ENCODE measurements at regions not wholly inside any gene's neighbourhood (a gene's known extent, or its start where the extent isn't known, plus 50 kb on each side); places are given as distances from the start of the nearest gene placed in this dataset.
"Not testable (repeated sequence)": the region's sequence is repeated elsewhere in the genome, so short reads cannot be mapped to it uniquely, and the experiment has no call there.

GRCh38 chr20:48236000-48236970, 451.0 kb upstream of the SULF2 start:
- DNase-seq (ENCODE audit: low read depth): no peak

DNA sequence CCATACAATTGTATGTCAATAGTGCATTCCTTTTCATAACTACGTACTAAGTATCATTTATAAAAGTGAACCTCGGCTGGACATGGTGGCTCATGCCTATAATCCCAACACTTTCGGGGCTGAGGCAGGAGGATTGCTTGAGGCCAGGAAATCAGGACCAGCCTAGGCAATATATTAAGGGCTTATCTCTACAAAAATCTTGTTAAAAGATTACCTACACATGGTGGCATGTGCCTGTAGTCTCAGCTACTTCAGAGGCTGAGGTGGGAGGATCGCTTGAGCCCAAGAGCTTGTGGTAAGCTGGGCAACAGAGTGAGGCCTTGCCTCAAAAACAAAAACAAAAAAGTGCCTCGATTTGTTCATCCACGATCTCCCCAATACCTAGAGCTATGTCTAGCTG, 449.7 kb upstream of the SULF2 start:
- DNase-seq (ENCODE audit: low read depth): no peak

DNA sequence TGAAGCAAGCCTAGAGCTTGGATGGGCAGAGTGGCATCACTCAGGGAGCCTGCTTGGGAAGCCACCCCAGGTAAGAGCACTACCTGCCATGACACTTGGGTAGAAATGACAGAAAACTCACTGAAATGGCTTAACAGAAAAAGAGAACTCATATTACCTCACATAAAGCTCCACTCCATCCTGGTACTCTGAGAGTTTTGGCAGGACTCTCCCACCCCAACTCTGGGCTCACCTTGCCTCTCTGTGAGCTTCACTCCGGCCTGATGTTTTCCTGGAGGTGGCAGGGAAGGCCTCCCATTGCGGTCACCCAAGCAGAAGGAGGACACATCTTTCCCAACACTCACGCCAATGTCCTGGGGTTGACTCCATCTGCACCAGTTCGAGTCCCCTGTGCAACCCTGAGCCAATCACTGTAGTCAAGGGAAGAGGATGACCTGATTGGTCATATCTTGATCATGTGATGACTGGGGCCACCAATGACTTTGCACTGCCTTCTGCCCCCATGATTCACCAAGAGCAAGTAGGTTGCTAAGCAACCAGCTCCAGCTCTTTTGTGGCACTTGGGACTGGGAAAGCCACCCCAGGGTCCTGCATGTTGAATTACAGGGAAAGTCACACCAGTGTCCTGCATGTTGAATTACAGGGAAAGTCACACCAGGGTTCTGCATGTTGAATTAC, 446.1 kb upstream of the SULF2 start:
- DNase-seq (ENCODE audit: low read depth): no peak

DNA sequence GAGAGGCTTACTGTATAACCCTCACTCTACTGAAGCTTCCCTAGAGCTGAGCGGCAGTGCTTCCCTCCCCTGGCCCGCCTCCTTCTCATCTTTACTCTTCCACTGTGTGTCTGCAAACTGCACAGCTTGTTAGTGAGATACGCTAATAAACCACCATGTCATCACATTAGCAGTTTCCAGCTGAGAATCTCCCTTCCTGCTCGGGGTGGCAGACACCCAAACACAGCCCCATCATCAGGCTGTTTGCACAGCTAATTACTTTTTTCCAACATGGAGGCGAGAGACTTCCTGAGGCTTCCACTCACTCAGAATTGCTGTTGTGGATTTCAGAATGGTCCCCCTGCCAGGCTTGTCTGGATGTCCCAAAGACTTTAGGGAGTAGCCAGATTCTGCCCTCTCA, 444.9 kb upstream of the SULF2 start:
- DNase-seq (ENCODE audit: low read depth): no peak

DNA sequence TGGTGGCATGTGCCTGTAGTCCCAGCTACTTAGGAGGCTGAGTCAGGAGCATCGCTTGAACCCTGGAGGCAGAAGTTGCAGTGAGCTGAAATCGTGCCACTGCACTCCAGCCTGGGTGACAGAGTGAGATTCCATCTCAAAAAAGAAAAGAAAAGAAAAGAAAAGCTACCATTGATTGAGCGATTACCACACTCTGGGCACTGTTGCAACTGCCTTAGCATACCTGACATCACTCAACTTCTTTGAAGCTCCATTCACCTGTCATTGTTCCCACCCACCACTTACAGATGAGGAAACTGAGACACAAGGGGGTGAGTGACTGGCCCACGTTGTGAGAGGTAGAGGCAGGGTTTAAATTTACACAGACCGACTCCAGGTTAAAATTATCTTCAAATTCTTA, 442.1 kb upstream of the SULF2 start:
- no peak for DNase-seq (ENCODE audit: low read depth)

DNA sequence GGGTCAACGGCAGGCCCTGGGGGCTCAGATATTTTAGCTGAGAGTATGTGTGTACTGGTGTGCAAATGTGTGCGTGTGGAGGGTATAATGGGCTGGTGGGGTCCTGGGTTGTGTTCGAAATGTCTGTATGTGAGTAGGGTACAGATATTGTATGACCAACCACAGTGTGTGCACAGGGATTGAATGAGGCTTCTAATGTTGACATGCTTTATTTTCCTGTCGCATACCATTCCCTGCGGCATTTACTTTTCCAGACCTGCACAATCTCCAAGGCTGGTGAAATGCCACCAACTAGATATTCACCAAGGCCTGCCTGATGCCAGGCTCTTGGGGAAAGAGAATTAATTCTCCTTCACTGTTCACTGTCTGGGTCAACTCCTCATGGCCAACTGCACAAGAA, 441.4 kb upstream of the SULF2 start:
- no peak for DNase-seq (ENCODE audit: low read depth)

DNA sequence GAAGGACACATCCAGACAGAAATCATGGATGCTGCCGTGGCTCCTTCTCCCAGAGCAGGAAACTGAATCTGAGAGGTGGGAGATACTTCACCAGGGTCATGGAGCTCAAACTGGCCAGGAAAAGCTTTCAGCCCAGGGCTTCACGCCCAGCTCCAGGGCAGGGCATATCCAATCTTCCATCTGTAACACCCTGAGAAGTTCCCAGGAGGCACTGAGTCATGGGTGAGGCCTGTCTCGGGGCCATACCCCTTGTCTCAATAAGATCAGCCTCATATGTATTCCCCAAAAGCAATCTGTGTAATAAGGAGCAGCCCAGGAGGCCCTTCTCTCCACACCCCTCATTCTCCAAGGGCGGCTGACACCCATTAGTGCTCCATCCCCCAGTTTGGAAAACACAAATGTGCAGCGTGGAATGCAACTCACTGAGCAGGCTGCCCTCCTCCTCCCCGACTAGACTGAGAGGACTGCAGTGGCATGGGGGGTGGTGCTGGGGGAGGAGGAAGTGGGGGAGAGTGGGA, 439.3 kb upstream of the SULF2 start:
- no peak for DNase-seq (ENCODE audit: low read depth)

DNA sequence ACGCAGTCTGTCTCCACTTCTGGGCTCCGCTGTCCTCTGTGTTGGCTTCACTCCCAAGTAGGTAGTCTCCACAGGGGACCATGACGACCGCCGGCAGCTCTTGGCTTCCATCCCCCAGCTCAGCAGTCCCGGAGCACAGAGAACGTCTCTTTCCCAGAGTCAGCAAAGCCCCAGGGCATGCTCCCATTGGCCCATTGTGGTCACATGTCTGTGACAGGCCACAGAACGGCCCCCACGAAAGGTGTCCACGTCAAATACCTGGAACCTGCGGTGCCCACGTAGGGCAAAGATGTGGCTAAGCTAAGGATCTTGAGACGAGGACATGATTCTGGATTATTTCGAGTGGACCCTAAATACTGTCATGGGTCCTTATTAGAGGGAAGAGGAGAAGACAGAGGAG, 438.4 kb upstream of the SULF2 start:
- no peak for DNase-seq (ENCODE audit: low read depth)

GRCh38 chr20:48222595-48223180, 437.4 kb upstream of the SULF2 start:
- DNase-seq (ENCODE audit: low read depth): no peak

GRCh38 chr20:48220033-48220633, 434.9 kb upstream of the SULF2 start:
- no peak for DNase-seq (ENCODE audit: low read depth)

GRCh38 chr20:48219306-48219705, 434.0 kb upstream of the SULF2 start:
- no peak for DNase-seq (ENCODE audit: low read depth)

DNA sequence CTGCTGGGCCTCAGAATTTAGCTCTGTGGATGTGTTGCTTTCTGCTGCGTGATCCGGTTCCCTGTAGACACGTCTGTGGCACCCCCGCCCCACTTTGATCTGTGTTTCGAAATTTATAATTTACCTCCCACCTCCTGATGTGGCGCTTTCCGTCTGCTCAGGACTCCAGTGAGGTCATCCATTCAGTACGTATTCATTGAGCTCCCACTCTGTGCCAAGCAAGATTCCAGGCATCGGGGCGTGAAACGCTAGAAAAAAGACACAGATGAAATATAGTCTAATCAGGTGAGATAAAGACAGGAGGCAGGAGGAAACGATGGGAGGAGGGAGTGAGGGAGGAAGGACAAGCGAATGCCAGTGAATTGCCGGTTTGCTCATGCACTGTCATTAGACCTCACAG, 431.9 kb upstream of the SULF2 start:
- no peak for DNase-seq (ENCODE audit: low read depth)

DNA sequence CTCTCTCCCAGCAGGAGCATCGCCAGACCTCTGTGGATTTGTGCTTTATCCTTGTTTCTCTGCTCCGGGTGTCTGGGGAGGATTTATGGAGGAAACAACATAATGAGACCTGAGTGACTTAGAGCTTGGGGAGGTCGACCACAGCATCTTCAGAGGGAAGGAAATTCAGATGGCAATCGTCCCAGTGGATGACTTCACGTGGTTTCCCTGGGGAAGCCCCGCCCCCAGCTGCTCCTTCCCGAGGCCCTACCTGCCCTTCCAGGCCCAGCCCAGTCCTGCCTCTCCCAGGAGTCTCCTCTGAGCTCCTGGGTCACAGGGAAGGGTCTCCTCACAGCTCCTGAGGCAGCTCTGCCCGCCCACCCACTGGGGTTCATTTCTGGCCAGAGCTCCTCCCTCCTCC, 430.3 kb upstream of the SULF2 start:
- DNase-seq (ENCODE audit: low read depth): no peak

- DNase-seq (ENCODE audit: low read depth): no peak
Measured at GRCh38 chr20:48214601-48215000, 429.3 kb upstream of the SULF2 start.

DNA sequence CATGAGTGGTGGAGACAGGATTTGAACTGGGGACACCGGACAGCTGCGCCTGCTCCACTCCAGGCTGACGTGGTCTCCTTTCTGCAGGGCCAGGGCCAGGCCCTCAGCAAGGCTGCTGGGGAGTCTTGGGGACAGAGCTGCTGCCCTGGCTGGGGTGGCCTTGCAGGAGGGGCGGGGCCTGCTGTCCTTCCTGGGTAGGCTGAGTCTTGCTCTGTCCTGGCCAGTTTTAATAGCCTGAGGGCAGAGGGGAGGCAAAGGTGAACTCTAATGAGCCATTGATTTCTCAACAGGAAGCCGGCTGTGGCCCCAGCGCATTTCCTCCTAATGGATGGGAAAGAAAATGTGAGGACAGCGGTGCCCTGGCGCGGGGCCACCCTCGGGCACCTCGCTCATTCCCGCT, 428.4 kb upstream of the SULF2 start:
- DNase-seq (ENCODE audit: low read depth): not testable (repeated sequence)

- DNase-seq (ENCODE audit: low read depth): no peak
Measured at GRCh38 chr20:48212806-48213509, 427.7 kb upstream of the SULF2 start.

DNA sequence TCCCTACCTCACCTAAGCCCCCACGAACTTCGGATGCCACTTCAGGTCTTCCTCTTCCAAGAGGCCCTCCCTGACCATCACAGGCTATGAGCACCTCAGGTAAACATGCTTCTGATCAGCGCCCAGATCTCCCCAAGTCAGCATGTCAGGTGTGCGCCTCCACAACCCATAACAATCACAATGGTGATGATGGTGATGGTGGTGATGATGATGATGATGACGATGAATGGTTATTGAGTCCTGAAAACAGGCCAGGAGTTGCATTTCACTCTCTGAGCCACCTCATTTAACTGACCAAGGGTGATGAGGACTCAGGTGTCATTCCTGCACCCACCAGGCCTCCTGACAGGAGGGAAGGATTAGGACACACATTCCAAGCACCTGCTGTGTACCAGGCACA, 426.6 kb upstream of the SULF2 start:
- DNase-seq (ENCODE audit: low read depth): no peak

DNA sequence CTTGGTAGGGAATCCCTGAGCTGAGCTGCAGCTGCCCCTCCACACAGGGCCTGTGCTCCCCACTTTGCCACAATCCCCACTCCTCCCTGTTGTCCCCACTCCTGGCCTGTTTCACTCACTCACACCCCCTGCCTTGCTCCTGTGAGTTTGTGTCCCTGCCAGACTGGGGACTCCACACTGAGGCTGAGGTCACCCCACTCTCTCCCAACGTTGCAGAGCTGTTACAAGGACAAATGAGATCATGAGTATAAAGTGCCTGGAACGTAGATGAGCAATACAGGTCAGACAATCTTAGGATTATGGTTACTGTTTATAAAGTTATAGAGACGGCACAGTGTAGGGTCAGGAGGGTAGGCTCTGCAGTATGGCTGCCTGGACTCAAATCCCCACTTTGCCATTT, 426.0 kb upstream of the SULF2 start:
- no peak for DNase-seq (ENCODE audit: low read depth)

DNA sequence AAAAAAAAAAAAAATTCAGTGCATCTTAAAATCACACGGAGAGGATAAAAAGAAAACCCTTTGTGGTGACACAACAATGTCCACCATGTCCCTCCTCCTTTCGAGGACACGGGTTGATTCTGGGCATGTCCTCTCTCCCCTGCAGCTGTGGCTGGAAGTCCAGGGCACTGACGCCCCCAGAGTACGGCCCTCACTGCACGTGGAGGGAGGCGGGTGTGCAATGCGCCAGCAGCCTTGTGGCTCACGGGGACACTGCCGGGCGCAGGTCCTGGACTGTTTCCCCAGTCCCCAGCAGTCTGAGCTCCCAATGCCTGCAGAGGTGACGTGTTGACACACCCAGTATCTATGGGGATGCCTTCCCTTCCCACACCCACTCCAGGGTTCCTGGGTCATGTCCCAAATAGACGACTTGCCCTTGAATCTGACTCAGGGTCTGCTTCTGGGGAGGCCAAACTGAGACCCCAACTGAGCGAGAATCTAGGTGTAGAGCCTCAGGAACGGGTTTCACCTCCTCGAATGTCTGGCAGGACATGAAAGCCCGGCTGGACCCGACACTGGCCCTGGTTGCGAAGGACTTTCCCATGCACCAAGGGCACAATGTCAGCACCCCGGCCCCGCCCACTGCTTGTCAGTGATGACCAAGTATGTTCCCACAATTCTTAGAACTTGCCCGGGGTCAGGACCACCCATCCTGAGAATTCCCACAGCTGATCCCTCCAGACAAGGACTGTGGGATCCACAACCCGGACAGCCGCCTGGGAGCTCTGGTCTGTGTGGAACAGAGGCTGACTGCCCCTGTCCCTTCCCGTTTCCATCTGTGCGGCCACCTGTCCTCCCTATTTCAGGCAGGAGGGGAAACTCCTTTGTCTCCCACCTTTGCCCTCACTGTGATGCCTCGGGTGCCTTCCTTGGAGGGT, 425.1 kb upstream of the SULF2 start:
- DNase-seq (ENCODE audit: low read depth): no peak

GRCh38 chr20:48209102-48209501, 423.8 kb upstream of the SULF2 start:
- no peak for DNase-seq (ENCODE audit: low read depth)
